Activated CD4-positive, CD25-positive, alpha-beta regulatory T cell (primary cell): ENCODE measurements at regions not wholly inside any gene's neighbourhood (a gene's known extent, or its start where the extent isn't known, plus 50 kb on each side); places are given as distances from the start of the nearest gene placed in this dataset.
"Not testable (repeated sequence)": the region's sequence is repeated elsewhere in the genome, so short reads cannot be mapped to it uniquely, and the experiment has no call there.

Source experiments
- DNase-seq, 4 experiments: peaks; one replicate each; lab custom pipeline; 2025; lab: John Stamatoyannopoulos, UW

DNA sequence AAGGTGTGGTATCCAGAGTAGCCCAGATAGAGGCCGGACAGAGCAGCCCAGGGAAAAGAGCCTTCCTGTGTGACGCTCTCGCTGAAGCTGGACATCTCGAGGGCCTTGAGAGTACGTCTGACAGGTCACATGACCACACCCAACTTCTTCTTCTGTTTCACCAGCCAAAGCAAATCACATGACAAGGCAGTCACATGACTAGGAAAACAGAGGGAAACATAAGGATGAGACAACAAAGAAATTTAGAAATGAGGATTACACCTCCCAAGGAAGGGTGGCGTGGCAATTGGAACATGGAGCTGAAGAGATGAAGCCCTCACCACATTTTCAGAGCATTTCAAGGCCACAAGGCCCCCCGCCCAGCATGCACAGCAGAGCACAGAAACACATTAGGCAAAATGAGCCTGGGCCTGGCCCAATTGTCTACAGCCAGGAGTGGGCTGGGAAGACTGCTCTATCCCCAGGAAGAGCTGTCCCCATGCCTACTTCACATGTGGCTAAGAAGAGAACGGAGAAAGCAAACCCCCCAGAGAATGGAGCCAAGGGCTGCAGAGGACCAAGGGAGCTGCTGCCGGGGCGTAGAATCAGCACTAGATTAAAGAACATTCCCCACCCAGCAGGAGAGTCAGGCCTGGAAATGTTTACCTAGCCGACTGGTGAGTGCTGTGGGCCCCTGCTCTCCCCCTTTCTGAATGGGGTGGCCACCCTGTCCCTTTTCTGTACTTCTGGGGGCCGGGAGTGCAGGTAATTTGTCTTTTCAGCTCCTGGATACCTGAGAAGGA, 305.1 kb downstream of the NPHP4 start:
- no peak for DNase-seq

DNA sequence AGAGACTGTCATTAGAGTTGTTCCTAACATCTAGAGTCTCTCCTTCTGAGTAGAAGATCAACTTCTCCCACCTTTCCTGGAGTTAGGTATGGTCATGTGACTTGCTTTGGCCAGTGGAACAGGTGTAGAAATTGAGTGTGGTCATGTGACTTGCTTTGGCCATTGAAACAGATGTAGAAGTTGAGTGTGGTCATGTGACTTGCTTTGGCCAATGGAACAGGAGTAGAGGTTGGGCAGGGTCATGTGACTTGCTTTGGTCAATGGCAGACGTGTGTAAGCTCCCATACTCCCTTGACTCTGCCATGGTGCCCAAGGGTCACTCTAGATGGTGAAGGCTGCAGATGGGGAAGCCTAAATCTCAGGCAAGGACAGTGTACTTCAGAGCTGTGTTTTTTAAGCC, 306.0 kb downstream of the NPHP4 start:
- DNase-seq: no peak

DNA sequence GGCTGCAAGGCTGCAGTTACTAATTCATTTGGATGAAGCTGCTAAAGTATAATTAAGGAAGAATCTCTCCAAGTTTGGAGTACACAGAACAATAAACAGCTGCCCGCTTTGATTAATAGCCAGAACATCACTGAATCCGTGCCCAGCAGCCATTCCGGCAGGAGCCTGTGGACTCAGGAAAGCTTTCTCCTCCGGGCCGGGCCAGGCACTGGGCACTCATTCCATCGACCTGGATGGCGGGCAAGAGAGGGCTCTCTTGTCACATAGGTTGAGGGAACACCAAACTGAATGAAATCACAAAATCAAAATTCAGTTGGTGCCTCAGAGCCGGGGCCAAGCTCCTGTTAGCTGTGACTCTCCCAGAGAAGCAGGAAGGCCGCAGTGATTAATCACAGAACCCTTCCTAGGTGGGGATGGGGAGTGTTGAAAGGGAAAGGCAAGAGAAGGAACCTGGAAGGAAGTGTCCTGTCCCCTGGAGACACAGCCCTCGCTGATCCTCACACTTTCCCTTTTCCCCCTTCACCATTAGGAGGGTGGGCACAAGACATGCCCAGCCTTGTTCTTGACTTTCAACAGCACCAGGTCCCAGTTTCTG, 306.7 kb downstream of the NPHP4 start:
- no peak for DNase-seq

DNA sequence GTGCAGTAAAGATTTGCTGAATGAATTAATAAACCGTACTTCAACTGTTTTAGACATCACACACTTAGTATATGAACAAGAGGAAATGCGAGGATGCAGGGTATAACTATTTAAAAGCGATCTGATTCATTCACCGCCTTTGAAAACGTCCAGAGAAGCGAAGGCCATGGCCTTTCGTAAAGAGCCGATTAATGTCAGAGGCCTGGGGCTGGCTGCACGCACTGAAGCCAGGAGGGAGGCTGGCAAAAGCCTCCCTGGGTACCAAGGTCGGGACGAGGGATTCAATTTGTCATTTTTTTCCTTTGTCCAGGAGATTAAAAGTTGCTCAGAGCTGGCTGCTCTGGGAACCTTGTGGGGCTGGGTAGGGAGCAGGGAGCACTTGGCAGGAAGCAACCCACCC, 307.4 kb downstream of the NPHP4 start:
- DNase-seq: no peak

DNA sequence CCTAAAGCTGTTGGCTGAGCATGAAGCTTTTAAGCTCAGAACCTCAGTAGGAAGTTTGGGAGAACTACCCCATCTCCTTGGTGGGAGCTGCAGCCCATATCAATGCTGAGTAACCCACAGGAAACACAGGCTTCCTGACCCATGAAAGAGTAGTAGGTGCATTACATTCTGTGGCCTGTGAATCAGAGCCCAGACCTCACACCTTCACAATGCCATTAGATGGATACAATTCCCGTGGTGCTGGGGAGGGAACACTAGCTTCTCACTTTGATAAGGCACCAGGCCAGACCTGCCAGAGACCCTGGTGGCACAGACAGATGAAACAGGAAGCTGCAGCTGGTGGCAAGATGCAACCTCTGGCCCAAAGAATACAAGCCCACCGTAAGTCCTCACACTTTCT, 308.8 kb downstream of the NPHP4 start:
- no peak for DNase-seq

DNA sequence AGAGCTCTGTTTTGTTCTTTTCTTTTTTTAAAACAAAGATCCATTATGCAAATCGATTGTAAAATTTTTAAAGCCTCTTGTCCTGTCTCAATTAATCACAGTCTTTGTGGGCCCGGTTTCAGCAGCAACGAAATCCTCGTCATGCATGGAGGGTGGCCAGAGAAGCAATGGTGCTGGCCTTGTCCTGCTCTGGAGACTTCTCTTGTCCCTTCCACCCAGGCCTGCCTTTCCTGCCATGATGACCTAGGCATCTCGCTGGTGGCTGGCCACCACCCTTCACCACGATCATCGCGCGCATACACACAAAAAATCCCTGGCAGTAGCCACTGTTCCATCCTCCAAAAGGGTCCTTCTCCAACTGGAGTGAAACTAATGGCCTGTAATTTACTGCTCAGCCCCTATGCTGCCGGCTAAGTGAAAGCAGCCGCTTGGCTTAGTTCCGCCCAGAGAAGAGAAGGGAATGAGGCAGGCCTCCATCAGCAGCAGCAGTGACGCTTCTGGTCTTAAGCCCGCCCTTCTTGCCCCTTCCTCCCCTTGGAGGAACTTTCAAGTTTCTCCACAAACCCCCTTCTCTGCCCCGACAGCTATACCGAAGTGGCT, 309.5 kb downstream of the NPHP4 start:
- no peak for DNase-seq

DNA sequence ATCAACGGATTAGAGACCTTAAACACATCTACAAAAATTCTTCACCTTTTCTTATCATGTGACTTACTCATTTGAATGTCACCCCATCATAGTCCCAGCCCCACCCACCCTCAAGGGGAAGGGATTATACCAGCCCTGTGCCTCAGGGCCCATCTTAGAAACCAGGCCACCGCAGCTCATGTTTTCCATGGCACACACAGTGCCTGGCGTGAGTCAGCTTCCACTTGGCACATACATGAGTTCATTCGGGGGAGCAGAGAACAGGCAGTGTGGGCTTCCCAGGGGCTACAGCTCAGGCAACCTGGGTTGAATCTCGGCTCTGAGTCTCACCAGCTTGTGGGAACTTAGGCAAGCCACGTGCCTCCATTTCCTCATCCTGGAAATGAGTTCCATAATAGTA, 310.6 kb downstream of the NPHP4 start:
- no peak for DNase-seq

DNA sequence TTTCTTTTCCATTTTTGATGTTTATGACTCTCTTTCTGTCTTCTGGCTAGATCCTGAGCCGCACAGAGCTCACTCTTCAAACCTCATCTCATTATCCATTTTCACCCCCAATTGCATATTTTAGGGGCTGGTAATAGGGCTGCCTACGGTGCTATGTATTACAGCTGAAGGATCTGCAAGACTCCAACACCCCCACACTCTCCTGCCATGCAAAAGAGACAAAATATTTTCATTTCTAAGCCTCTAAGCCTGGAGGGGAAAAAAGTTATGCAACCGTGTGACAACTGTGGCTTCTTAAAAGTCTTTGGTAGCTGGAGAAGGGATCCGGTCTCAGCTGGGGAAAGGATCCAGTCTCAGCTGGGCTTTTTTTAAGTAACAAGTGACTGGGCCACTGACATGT, 311.6 kb downstream of the NPHP4 start:
- no peak for DNase-seq

DNA sequence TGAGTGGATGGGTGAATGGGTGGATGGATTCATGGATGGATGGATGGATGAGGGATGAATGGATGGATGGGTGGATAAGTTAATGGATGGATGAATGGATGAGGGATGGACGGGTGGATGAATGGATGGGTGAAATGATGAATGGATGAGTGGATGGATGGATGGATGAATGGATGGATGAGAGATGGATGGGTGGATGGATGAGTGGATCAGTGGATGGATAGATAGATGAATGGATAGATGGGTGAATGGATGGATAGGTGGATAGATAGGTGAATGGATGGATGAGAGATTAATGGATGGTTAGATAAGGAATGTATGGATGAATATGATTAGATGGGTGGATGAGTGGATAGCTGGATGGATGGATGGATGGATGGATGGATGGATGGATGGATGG, 313.5 kb downstream of the NPHP4 start:
- DNase-seq: no peak

DNA sequence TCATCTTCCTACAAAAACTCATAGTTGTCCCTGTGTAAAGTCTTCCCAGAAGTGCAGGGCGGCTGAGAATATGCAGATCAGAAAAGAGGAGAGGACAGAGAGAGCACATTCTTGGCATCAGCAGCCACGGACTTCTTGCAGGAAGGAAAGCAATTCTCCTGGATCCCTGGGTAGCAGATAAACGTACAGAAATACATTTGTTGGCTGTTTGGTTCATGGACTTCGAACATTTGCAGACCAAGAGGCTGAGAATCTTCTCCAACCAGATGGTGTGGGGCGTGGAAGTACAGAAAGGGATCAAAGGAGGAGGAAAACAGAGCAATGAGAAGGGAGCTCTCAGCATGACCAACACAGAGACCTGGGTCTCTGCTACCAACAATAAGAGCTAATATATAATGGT, 319.9 kb downstream of the NPHP4 start:
- DNase-seq: not testable (repeated sequence)

DNA sequence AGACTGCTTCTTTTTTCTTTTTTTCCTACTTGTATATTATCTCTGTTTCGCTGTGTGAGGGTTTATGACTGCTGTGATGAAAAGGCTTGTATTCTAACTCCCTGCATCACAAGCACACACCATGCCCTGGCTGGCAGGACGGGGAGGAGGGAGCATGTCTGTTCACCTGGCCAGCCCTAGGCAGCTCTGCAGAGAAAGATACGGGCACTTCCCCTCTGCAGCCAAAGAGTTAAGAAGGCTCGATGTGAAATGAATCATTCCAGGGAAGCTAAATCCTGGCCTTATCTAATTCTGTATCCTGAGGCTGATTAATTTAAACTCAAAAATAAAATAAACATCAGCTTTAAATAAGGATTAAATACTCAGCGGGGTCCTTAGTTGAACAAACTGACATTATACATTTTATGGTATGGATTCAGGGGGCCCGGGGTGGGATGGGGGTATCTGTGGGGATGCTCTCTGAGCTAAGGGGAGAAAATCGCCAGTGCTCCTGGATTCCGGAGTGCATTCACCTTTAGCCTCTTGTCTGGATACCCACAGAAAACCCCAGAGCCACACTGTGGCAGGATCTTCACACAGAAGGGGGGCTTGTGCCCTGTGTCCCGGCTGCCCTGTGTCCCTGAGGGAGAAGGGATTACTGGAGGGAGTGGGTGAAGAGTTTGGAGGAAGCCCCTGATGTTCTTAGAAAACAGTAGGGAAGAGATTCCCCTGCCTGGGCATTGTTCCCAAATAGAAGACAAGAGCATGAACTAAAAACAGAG, 321.5 kb downstream of the NPHP4 start:
- no peak for DNase-seq

DNA sequence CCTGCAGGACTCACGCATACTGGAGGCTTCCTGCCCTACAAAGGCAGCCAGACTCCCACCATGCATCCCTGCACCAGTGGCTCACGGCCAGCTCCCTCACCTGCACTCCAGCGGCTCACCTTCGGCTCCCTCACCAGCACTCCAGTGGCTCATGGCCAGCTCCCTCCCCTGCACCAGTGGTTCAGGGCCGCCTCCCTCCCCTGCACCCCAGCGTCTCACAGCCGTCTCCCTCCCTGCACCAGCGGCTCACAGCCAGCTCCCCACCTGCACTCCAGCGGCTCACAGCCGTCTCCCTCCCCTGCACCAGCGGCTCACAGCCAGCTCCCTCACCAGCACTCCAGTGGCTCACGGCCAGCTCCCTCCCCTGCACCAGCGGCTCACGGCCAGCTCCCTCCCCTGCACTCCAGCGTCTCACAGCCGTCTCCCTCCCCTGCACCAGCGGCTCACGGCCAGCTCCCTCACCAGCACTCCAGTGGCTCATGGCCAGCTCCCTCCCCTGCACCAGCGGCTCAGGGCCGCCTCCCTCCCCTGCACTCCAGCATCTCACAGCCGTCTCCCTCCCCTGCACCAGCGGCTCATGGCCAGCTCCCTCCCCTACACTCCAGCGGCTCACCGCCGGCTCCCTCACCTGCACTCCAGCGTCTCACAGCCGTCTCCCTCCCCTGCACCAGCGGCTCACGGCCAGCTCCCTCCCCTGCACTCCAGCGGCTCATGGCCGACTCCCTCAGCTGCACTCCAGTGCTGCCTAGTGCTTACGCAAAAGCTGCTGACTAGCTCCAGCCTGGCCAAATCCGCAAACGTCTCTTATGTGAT, 324.5 kb downstream of the NPHP4 start:
- DNase-seq: no peak

DNA sequence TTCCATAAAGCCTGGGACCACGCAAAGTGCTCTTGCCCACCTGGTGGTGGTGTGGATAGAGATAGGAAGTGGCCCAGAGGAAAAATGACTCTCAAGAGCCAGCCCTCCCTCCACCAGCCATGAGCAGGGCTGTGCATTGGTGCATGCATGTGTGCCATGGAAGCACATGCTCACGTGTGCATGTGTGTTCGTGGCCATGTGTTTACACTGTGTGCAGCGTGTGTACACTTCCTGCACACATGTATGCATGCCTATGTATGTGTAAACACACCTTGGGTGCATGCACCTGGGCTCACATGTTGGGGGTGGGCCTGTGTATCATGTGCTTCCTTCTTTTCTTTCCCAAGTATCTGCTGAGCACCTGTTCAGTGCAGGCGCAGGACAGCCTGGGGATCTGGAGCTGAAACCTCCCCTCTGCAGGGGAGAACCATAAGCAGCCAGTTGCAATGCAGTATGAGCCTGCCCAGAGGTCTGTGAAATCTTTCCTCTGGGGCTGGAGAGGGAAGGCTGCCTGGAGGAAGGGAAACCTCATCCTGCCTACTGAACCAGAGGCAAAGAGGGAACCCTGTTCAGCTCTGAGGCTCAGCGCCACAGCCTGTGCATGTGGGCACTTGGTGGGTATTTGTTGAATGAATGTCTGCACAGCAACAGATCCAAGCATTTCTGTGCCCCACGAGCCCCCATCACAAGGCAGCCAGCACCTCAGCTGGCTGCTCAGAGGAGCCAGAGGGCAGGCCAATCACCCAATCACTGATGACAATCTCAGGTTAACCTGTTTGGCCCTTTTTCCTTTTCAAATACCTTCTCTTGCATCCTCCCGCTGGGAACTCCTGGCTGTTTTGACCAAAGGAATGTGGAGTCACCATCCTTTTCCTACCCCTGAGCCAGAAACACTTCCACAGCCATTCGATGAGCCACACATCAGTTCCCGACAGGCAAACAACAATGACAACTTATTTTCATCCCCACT, 327.0 kb downstream of the NPHP4 start:
- DNase-seq: no peak

DNA sequence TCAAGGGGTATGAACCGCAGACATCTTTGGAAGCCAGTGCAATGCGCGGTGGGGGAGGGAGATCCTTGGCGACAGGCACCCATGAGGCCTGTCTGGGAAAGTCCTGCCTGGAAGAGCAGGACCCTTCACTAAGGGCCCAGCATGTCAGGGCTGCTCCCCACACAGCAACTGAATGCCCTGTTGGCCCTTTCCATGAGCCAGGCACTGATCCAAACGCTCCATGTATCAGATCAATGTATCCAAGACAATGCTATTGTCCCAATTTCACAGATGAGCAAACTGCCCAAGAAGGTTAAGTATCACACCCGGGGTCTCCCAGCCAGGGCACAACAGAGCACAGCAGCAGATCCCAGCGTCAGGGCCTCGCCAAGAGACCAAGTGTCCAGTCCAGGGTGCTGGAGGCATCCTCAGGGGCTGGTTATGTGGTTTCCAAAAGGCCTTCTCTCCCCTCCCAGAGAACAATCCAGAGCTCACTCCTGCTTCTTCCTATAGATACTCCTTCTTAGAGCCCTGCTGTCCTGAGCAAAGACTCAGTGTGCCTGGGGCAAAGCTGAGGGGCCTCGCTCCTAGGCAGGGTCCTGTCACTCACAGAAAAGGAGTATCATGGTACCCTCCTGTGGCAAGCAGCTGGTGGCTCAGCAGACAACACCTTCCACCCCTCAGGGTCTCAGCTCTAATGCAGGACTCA, 328.0 kb downstream of the NPHP4 start:
- DNase-seq: no peak

DNA sequence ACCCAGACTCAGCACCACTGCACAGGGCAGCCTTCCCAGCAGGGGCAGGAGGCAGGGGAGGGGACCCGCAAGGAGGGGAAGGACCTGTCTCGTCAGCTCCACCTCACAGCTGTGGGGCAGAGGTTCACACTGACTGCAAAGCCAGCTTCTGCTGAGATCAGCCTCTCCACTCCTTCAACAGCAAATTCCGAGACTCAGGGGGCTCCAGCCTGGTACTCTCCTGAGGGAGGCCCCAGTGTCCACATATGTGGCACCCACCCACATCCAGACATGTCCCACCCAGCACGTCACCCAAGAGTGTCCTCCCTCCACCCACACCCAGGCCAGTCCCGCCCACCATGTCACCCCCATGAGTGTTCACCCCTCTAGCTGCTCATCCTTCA, 329.5 kb downstream of the NPHP4 start:
- no peak for DNase-seq

DNA sequence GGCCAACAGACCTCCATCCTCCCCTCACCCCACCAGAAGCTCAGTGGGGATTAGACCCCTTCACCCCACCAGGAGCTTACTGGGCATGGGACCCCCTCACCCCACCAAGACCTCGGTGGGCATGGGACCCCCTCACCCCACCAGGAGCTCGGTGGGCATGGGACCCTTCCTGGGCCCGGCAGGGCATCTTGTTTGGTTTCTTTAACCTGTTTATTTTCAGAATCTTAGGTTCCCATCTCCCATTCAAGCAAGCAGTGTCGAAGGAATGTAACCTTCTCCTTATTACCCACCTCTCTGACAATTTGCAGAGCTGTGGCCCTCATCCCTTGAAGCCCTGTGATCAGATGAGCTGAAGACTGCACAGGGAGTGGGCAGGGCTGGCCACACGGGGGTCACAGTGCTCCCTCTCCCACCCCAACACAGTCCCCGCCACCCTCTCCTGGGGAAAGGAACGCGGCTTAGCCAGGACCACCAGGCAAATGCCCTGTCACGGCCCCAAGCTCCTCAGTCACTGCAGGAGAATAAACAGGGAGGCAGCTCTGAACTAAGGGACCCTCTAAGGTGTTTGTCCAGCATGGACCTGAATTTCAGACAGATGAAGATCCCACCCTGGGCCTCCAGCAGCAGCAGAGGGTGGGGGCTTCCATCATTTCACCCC, 330.0 kb downstream of the NPHP4 start:
- no peak for DNase-seq

DNA sequence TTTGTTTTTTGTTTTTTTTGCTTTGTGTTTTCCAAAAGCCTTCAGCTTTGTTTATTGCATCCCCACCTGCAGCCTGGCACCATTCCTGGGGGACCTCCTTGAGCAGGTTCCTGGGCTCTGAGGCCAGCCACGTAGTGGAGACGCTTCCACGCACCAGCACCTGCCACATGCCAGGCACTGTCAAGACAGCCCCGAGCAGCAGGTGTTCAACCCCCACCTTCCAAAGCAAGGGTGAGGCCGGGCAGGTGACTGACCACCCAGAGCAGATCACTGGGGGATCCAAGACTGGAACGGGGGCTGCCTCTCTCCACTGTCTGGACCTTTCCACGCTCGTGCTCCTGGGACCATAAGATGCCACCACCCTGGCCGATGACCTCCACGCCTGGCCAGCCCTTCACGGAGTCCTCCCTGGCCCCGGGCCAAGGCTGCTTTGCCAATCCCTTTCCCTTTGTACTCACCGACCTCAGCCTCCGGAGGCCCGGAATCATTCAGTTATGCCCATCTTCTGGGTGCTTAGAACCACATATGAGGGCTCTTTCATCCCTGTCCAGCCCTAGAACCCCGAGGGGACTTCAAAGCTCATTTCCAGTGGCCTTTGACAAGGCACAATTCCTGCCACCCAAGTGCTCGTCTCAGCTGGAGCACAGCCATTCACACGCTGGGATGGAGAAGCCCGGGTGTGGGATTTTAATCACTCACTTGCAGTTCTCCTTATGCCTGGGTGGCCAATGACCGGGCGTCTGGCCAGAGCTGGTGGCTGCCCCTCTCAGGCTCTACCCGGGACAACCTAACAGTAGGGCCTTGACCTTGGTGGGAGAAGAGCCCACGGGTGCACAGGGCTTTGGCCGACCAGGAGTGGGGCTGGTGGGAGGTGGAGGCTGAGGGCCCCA, 330.8 kb downstream of the NPHP4 start:
- no peak for DNase-seq

DNA sequence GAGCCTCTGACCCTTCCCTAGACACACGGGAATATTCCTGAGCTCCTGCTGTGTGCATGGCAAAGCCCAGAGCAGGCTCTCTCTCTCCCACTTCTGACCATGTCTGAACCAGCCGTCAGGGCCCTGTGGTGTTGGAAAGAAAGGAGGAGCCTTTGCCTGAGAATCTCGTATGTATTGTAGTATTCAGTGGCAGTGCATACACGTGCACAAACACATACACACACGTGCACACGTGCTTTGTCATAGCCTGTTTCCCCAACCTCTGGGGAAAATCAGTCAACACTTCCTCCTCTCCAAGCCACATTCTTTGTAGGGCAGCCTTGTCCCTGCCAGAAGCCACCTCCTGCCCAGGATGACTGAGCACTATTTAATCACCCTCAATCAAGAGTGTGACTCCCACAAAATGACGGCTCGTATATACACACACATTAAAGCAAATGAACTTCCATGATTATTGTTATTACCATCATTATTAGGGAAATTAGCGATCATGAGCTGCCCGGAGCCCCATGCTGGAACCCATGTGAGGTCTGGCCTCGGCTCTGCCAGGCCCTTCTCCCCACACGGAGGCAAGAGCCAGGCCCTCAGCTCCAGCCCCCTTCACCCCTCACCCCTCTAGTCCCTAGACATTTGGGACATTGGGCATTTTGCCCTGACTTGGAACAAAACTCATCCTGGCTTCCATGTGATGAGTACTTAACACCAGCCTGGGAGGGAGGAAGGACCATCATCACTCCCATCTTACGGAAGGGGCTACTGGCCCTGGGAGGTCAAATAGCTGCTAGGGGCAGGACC, 331.9 kb downstream of the NPHP4 start:
- no peak for DNase-seq
